ACC112 (cell line): ENCODE measurements at regions not wholly inside any gene's neighbourhood (a gene's known extent, or its start where the extent isn't known, plus 50 kb on each side); places are given as distances from the start of the nearest gene placed in this dataset.

ENCODE experiments used
- H2AFZ ChIP-seq: fragments of 200-600 bp; sonication (generic); one replicate; pipeline ENCODE4 v1.6.0; 2017; ENCODE audit warnings: antibody characterized with exemption, low read length; ENCODE audit not compliant: unreplicated experiment
- H3K27ac ChIP-seq: fragments of 200-600 bp; sonication (generic); 2 replicates; pipeline ENCODE4 v1.5.1; 2014; ENCODE audit warnings: low read depth, mild to moderate bottlenecking, antibody characterized with exemption, low read length, moderate library complexity
- H3K27me3 ChIP-seq: fragments of 200-600 bp; sonication (generic); 2 replicates; pipeline ENCODE4 v1.6.1; 2014; ENCODE audit warnings: mild to moderate bottlenecking, antibody characterized with exemption, low read length, moderate library complexity, mixed read lengths; ENCODE audit not compliant: insufficient read depth
- H3K36me3 ChIP-seq: fragments of 200-600 bp; sonication (generic); 2 replicates; pipeline ENCODE4 v1.6.1; 2016; ENCODE audit warnings: mild to moderate bottlenecking, antibody characterized with exemption, low read length, moderate library complexity, mixed read lengths; ENCODE audit not compliant: insufficient read depth
- H3K4me1 ChIP-seq: fragments of 200-600 bp; sonication (generic); one replicate; pipeline ENCODE4 v1.6.1; 2016; ENCODE audit warnings: low read length, mixed read lengths; ENCODE audit not compliant: insufficient read depth, unreplicated experiment, control insufficient read depth
- H3K4me3 ChIP-seq: fragments of 200-600 bp; sonication (generic); 2 replicates; pipeline ENCODE4 v1.5.1; 2014; ENCODE audit warnings: mild to moderate bottlenecking, low read depth, low read length
- H3K79me2 ChIP-seq: fragments of 200-600 bp; sonication (generic); one replicate; pipeline ENCODE4 v1.6.0; 2016; ENCODE audit warnings: low read length; ENCODE audit not compliant: control insufficient read depth, unreplicated experiment, insufficient read depth

DNA sequence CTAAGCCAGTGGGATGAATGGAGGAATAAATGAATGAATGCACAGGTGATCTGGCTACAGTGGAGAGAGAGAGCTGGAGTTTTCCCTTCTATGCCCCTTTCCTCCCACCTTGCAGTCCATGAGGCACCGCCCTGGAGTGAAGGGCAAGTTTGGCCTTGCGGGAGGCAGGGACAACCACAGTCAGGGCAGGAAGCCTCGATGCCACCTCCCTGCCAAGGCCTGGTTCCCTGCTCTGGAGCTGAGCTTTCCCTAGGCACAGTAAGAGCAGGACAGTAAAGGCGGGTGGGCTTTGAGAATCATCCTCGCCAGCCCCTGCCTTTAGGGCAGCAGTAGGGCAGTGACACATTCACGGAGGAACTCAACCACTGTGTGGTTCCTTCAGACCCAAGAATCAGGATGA is 72.6 kb downstream of the RBFOX3 start:
- Histone ChIP-seq H3K27me3 (peaks cover 19% of the 10 kb centered on the region), H3K4me1 (no peaks in the 10 kb centered on the region), H3K27ac (no peak overlapping the region), H2AFZ (no peak overlapping the region), H3K36me3 (no peaks in the 10 kb centered on the region), H3K4me3 (no peak overlapping the region), H3K79me2 (no peaks in the 10 kb centered on the region)

DNA sequence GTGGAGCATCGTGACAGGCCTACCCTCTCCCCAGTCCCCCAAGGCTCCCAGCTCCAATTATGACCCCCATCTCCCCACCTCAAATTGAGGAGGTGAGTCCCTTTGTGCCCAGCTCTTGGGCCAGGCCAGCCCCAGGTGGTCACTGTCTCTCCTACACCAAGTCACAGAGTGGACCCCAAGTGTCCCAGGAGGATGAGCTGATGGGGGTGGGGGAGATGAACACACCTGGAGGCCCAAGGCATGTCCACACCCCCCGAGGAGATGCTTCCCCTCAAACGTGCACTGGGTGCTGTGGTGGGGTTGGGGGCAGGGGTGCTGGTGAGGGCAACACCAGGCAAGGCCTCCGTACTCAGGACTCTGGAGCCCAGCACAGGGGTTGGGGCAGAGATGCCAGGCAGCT is 73.2 kb downstream of the RBFOX3 start:
- H3K36me3 ChIP-seq = no peaks in the 10 kb centered on the region
- no peaks in the 10 kb centered on the region for H3K4me1 ChIP-seq
- H3K27me3 ChIP-seq = peaks cover 25% of the 10 kb centered on the region
- no peaks in the 10 kb centered on the region for H3K79me2 ChIP-seq
- no peak overlapping the region for H2AFZ ChIP-seq
- no peak overlapping the region for H3K4me3 ChIP-seq
- H3K27ac ChIP-seq = no peak overlapping the region

DNA sequence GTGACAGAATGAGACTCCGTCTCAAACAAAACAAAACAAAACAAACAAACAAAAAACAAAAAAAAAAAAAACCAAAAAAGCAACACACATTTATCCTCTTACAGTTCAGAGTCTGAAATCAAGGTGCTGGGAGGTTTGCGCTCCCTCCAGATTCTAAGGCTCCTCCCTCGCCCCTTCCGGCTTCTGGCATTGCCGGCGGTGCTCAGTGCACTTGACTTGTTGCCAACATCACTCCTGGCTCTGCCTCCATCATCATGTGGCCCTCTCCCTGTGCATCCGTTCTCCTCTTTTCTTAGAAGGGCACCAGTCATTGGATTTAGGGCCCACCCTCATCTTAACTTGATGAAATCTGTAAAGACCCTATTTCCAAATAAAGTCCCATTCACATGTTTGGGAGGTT is 73.8 kb downstream of the RBFOX3 start:
- no peaks in the 10 kb centered on the region for H3K79me2 ChIP-seq
- H3K27me3 ChIP-seq = peaks cover 27% of the 10 kb centered on the region
- no peak overlapping the region for H3K4me3 ChIP-seq
- H3K4me1 ChIP-seq = no peaks in the 10 kb centered on the region
- H3K36me3 ChIP-seq = no peaks in the 10 kb centered on the region
- no peak overlapping the region for H2AFZ ChIP-seq
- no peak overlapping the region for H3K27ac ChIP-seq

DNA sequence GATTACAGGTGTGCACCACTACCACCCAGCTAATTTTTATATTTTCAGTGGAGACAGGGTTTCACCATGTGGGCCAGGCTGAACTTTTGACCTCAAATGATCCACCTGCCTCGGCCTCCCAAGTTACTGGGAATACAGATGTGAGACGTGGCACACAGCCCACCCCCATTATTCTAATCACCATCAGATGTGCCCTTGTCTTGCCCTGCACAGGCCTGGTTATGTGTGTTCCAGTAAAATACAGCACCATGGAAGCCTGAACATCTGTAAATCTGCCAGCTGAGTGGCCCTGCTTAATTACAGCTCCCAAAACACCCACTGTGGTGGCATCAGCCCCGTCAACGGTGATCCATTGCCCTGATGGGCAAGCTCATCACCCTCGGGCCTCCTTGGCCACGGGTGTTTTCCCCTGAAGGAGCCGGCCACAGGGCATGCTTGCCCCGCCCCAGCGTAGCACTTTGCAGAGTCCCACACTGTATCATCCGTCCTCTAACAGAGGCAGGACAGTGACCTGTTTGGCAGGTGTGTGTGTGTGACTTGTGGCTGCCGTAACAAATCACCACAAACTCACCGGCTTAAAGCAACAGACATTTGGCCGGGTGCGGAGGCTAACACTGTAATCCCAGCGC is 74.5 kb downstream of the RBFOX3 start:
- Histone ChIP-seq H3K79me2 (no peaks in the 10 kb centered on the region), H2AFZ (no peak overlapping the region), H3K4me3 (no peak overlapping the region), H3K27ac (no peak overlapping the region), H3K27me3 (peaks cover 30% of the 10 kb centered on the region), H3K36me3 (no peaks in the 10 kb centered on the region), H3K4me1 (no peaks in the 10 kb centered on the region)

DNA sequence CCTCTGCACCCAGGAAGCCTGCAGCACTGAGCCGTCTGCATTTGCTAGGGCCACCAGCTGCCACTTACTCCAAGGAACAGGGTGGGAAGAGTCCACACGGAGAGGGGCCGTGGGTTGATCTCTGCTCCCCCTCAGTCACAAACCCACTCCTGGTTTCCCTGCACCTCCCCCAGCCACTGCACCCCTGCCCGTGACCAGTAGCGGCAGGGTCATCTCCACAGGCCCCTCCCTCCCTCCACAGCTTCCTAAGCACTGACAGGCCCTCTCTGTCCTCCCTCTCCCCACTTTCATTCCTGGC is 75.2 kb downstream of the RBFOX3 start:
- H3K36me3 ChIP-seq = no peaks in the 10 kb centered on the region
- no peak overlapping the region for H3K4me3 ChIP-seq
- peaks cover 36% of the 10 kb centered on the region for H3K27me3 ChIP-seq
- H3K4me1 ChIP-seq = no peaks in the 10 kb centered on the region
- no peak overlapping the region for H2AFZ ChIP-seq
- H3K79me2 ChIP-seq = no peaks in the 10 kb centered on the region
- H3K27ac ChIP-seq = no peak overlapping the region

DNA sequence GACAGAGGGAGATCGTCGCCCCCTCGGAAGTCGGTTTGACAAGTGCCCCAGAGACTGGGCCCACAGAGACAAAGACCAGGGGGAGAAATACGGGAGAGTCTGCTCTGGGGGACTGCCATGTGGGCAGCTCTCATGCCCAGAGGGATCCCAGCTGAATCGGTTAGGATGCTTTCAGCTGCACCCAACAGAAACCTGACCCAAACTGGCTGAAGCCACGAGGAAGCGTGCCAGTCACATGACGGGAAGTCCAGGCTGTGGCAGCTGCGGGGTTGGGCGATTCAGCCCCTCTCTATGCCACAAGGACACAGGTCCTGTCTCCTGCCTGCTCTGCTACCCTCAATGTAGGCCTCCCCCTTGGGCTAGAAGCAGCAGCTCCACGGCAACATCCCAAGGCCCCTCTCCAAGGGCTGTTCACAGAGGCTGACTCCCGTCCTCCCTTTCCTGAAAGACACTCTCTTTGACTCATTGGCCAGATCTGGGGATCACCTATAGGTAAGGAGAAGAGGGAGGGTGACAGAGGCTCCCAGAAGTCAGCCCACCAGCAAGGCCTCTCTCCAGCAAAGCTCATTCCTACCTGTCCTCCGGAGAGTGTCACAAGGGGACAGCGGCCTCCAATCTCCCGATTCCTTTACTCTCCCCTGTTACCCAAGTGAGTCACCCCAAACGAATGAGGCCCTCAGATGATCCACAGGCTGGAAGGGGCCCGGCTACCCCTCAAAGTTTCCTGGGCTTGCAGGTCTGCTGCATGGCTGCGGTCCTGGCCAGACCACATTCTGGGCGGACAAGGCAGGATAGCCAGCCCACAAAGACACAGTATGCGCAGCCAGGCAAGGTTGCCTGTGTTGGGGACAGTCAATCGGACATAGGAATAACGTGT is 75.8 kb downstream of the RBFOX3 start:
- H3K4me3 ChIP-seq = no peak overlapping the region
- H3K79me2 ChIP-seq = no peaks in the 10 kb centered on the region
- no peaks in the 10 kb centered on the region for H3K4me1 ChIP-seq
- H3K27me3 ChIP-seq = peaks cover 41% of the 10 kb centered on the region
- no peak overlapping the region for H2AFZ ChIP-seq
- no peaks in the 10 kb centered on the region for H3K36me3 ChIP-seq
- H3K27ac ChIP-seq = no peak overlapping the region

DNA sequence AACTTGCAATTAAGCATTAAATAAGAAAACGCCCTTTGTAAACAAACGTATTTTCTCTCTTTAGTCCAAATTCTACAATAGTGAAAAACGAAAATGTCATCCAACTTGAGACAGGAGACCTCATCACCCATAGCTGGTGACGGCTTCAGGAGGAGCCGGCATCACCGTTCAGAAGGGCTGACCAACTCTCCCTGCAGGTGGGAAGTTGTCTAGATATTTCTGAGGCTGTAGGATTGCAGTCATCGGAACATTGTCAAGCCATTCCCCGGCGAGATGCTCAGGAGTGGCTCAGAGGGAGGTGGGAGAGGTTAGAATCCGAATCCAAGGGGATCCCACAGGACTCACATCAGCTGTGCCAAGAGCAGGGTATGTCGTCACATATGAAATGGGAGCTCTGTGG is 76.7 kb downstream of the RBFOX3 start:
- Histone ChIP-seq H3K36me3 (no peaks in the 10 kb centered on the region), H3K27me3 (peaks cover 48% of the 10 kb centered on the region), H3K4me3 (no peak overlapping the region), H3K27ac (no peak overlapping the region), H2AFZ (no peak overlapping the region), H3K4me1 (no peaks in the 10 kb centered on the region), H3K79me2 (no peaks in the 10 kb centered on the region)

DNA sequence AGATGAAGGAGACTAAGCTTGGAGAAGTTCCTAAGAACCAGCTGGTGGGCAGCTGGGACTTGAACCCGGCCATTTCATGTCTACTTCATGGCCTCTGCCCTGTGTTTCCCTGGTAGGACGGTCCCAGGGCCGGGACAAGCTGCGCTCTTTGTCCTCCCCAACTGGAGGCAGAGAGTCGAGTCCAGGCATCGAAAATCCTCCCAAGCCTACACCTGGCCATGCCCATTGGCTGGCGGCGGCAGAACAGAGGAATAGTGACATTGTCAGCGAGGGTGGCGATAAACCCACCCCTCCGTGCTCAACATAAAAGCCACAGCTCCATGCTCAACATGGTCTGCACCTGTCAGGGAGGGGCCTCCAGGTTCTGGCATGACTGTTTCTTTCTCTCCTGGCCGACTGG is 77.7 kb downstream of the RBFOX3 start:
- Histone ChIP-seq H3K27ac (no peak overlapping the region), H3K27me3 (peaks cover 58% of the 10 kb centered on the region), H3K4me1 (no peaks in the 10 kb centered on the region), H3K36me3 (no peaks in the 10 kb centered on the region), H3K4me3 (no peak overlapping the region), H3K79me2 (no peaks in the 10 kb centered on the region), H2AFZ (no peak overlapping the region)

DNA sequence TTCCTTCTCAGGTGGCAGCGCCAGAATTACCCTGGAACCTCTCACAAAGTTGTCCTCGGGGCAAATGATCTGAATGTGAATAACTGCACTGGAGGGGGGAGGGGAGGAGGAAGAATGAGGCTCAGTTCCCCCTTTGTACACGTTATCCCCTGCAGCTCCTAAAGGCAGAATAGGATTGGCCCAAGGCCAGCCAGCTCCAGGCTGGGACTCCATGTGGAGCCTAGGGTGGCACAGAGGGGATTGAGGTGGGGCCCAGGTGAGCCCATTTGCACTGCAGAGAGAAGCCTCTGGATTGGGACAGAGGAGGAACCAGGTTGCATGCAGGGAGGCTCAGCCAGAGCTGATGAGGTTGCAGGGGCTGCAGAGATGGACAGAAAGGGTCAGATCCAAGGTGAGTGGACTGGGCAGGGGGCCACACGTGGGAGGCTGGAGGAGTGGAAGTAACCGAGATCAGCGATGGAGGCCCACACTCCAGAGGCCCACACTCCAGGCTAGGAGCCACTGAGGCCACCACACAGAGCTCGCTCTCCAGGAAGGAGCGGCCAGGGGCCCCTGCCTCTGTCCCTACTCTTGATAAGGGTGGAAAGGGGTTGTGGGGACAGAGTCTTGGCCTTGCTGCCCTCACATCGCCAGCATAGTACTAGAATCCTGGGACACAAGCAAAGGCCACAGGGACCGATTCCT is 78.6 kb downstream of the RBFOX3 start:
- H3K27me3 ChIP-seq = peaks cover 63% of the 10 kb centered on the region
- H3K4me3 ChIP-seq = no peak overlapping the region
- no peaks in the 10 kb centered on the region for H3K36me3 ChIP-seq
- H3K79me2 ChIP-seq = no peaks in the 10 kb centered on the region
- H2AFZ ChIP-seq = no peak overlapping the region
- H3K27ac ChIP-seq = no peak overlapping the region
- H3K4me1 ChIP-seq = no peaks in the 10 kb centered on the region

DNA sequence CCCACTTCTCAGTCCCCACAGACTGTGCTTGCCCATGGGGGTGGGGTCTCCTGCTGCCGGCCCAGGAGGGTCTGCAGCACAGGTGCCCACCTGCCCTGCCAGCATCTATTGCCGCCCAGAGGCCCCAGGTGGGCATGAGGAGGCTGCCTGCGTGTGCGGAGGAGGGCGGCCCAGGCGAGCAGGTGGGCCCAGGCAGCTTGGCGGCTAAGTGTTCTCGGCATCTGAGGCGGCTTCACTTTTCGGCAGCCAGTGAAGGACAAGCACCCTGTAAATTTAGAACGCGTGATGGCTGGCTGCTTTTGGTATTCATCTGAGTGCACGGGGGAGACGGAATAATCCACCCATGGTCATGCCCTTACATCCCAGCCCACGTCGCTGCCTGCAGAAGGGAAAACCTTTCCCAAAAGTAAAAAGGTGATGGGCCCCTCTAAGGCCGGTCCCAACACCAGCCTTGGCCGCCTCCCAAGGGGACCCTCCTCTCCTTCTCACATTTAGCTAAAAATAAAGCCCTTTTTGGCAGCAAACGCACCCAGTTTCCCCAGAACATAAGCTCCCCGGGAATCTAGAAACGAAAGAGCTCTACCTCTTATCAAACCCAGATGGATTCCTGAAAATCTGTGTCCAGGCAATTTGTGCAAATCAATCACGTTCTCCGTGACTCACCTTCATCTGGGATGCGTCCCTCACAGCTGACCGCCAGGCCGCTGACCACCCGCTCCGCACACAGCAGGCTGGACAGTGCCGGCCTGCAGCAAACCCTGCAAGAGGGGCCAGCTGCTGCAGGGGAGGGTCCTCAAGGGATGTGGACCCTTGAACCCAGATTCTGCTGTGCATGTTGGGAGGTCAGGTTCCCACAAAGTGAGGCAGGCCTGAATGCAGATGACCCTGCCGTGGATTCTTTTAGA is 79.4 kb downstream of the RBFOX3 start:
- Histone ChIP-seq H2AFZ (no peak overlapping the region), H3K4me3 (no peak overlapping the region), H3K4me1 (no peaks in the 10 kb centered on the region), H3K27me3 (peaks cover 64% of the 10 kb centered on the region), H3K36me3 (no peaks in the 10 kb centered on the region), H3K27ac (no peak overlapping the region), H3K79me2 (no peaks in the 10 kb centered on the region)
